NCI-H774 (cell line): ENCODE measurements at regions not wholly inside any gene's neighbourhood (a gene's known extent, or its start where the extent isn't known, plus 50 kb on each side); places are given as distances from the start of the nearest gene placed in this dataset.
"Not testable (repeated sequence)": the region's sequence is repeated elsewhere in the genome, so short reads cannot be mapped to it uniquely, and the experiment has no call there.

ENCODE experiments used
- DNase-seq: peaks from one replicate; lab custom pipeline; 2025; lab: John Stamatoyannopoulos, UW

- DNase-seq, result no peak
Observed at GRCh38 chr5:157944077-157944633, 85.2 kb upstream of the CLINT1 start.

- DNase-seq, result no peak
Observed at GRCh38 chr5:157942595-157942994, 83.7 kb upstream of the CLINT1 start.

GRCh38 chr5:157941616-157942015 lies 82.7 kb upstream of the CLINT1 start:
- DNase-seq, result no peak

GRCh38 chr5:157938101-157938500 lies 79.2 kb upstream of the CLINT1 start:
- DNase-seq, result not testable (repeated sequence)

- not testable (repeated sequence) for DNase-seq
Observed at GRCh38 chr5:157936776-157937501, 78.0 kb upstream of the CLINT1 start.

GRCh38 chr5:157934600-157934999 lies 75.7 kb upstream of the CLINT1 start:
- no peak for DNase-seq

GRCh38 chr5:157933005-157933404 lies 74.1 kb upstream of the CLINT1 start:
- no peak for DNase-seq

- no peak for DNase-seq
Observed at GRCh38 chr5:157930710-157931109, 71.8 kb upstream of the CLINT1 start.

- DNase-seq, result no peak
Observed at GRCh38 chr5:157926977-157927376, 68.0 kb upstream of the CLINT1 start.

GRCh38 chr5:157925786-157926671 lies 67.1 kb upstream of the CLINT1 start:
- no peak for DNase-seq

GRCh38 chr5:157924931-157925729 lies 66.2 kb upstream of the CLINT1 start:
- no peak for DNase-seq

- DNase-seq, result no peak
Observed at GRCh38 chr5:157924490-157924889, 65.5 kb upstream of the CLINT1 start.

- DNase-seq, result no peak
Observed at GRCh38 chr5:157923765-157924164, 64.8 kb upstream of the CLINT1 start.

- DNase-seq, result no peak
Observed at GRCh38 chr5:157922026-157922425, 63.1 kb upstream of the CLINT1 start.

- no peak for DNase-seq
Observed at GRCh38 chr5:157920828-157921170, 61.9 kb upstream of the CLINT1 start.

GRCh38 chr5:157918811-157919742 lies 60.1 kb upstream of the CLINT1 start:
- DNase-seq, result no peak

- DNase-seq, result peak; percentile 36
Observed at GRCh38 chr5:157917899-157918809, 59.2 kb upstream of the CLINT1 start.

GRCh38 chr5:157917491-157917890 lies 58.5 kb upstream of the CLINT1 start:
- no peak for DNase-seq

GRCh38 chr5:157915638-157916037 lies 56.7 kb upstream of the CLINT1 start:
- peak; percentile 81 for DNase-seq
